ENCODE measurements at regions not wholly inside any gene's neighbourhood (a gene's known extent, or its start where the extent isn't known, plus 50 kb on each side); places are given as distances from the start of the nearest gene placed in this dataset.

DNA sequence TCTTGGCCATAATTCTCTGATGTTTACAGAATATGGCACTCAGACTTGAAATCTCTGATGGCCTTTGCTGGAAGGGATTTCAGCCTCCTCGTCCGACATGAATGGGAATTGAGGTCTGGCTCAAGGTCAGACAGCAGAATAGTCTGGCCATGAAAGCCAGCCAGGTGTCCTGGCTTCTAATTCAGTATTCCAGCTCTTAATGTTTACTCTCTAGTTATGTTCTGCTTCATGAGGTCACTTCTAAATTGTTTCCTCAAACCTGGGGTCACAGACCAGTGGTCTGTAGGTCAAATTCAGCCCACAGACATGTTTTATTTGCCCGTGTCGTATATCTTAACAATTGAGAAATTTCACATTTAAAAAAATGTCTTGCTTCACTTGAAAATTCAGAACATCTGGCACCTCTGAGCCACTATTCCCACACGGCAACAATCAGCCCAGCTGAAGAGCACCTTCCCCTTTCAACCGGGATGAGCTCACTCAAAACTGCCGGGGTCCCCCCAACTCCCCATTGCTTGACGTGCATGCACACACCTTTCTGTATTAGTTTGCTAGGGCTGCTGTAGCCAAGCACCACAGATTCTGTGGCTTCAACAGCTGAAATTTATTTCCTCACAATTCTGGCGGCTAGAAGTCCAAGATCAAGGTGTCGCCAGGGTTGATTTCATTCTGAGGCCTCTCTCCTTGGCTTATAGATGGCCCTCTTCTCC lies 243.5 kb downstream of the ENC1 start:
- Histone ChIP-seq H2AFZ (ENCODE audit: low read depth, low read length, poor library complexity, severe bottlenecking) (no peak overlapping the region), H3K4me1 (ENCODE audit: control insufficient read depth in 1 of 2, insufficient read depth in 2 of 2, low read length in 2 of 2) (peaks cover 0 to 9% of the 10 kb centered on the region in 2 experiments; a peak in 3 of 4 replicates), H3K9me2 (ENCODE audit: insufficient read depth) (no peaks in the 10 kb centered on the region; the same call in 1 of the 2 replicates), H3K79me2 (ENCODE audit: insufficient read depth, low read length) (no peaks in the 10 kb centered on the region), H3K27ac (ENCODE audit: low read depth, low read length) (no peak overlapping the region), H3K9me3 (ENCODE audit: control insufficient read depth in 1 of 2, insufficient read depth in 1 of 2, low read depth in 1 of 2, low read length in 2 of 2) (no peaks in the 10 kb centered on the region), H3K9ac (ENCODE audit: low read length) (no peak overlapping the region), H3K4me2 (ENCODE audit: low read length) (no peak overlapping the region), H3K27me3 (ENCODE audit: insufficient read depth, low read length) (no peaks in the 10 kb centered on the region), H3K4me3 (replicated peaks in 1 of 2; ENCODE audit: low read depth in 1 of 2, low read length in 2 of 2) (no peak overlapping the region), H3K36me3 (ENCODE audit: control insufficient read depth in 1 of 2, insufficient read depth in 2 of 2, low read length in 2 of 2) (no peaks in the 10 kb centered on the region), H4K20me1 (ENCODE audit: insufficient read depth) (no peaks in the 10 kb centered on the region)
- no TSS peak for BruUV-seq (replicated peaks)
- ChIA-PET CTCF (no interaction called here), RAD21 (ENCODE audit: low non-redundant PET in 1 of 2, low total read pairs in 2 of 2, uncharacterized antibody in 2 of 2, unreplicated experiment in 2 of 2) (no interaction called here), POLR2A (no interaction called here)
- no peak for ATAC-seq
- TF ChIP-seq EZH2phosphoT487 (IDR thresholded peaks at IDR 0.05; ENCODE audit: borderline replicate concordance) (no peak), YY1 (IDR thresholded peaks at IDR 0.05; ENCODE audit: extremely low read depth, insufficient replicate concordance, low read depth, low read length) (no peak), JUND (IDR thresholded peaks at IDR 0.05) (no peak), EZH2 (IDR thresholded peaks at IDR 0.05) (no peak), POLR2AphosphoS5 (IDR thresholded peaks at IDR 0.05; ENCODE audit: low read depth, low read length) (no peak), ELF1 (IDR thresholded peaks at IDR 0.05; ENCODE audit: borderline replicate concordance, low read depth) (no peak), SRF (IDR thresholded peaks at IDR 0.05; ENCODE audit: low read depth) (no peak), RAD21 (IDR thresholded peaks at IDR 0.05; ENCODE audit: low read depth) (no peak), ZFX (IDR thresholded peaks at IDR 0.05) (no peak), FOSL1 (IDR thresholded peaks at IDR 0.05; ENCODE audit: low read depth) (no peak), ZNF274 (IDR thresholded peaks at IDR 0.05; ENCODE audit: low read depth, low read length) (no peak), TCF7L2 (IDR thresholded peaks at IDR 0.05; ENCODE audit: borderline replicate concordance, extremely low read depth, insufficient read depth, insufficient read length) (no peak), CEBPB (IDR thresholded peaks at IDR 0.05; ENCODE audit: low read depth) (no peak), EGR1 (IDR thresholded peaks at IDR 0.05; ENCODE audit: low read depth) (no peak), POLR2A (IDR thresholded peaks at IDR 0.05; ENCODE audit: borderline replicate concordance, extremely low read depth, insufficient read depth, insufficient read length) (no peak)
- TF ChIP-seq, protein P1, sequence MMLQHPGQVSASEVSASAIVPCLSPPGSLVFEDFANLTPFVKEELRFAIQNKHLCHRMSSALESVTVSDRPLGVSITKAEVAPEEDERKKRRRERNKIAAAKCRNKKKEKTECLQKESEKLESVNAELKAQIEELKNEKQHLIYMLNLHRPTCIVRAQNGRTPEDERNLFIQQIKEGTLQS (IDR thresholded peaks at IDR 0.05): no peak
- DNase-seq (ENCODE audit: low read depth, low spot score): no peak
- intact Hi-C loops (cut with micrococcal nuclease): no loop called here
